Frontal cortex (tissue), 3 donors: ENCODE measurements at regions not wholly inside any gene's neighbourhood (a gene's known extent, or its start where the extent isn't known, plus 50 kb on each side); places are given as distances from the start of the nearest gene placed in this dataset.

ENCODE experiments used
- DNase-seq, 2 donors: peaks; one replicate each; pipeline ENCODE4 v3.0.0; 2012; ENCODE audit warnings: low spot score in 2 of 2
- FAIRE-seq: peaks from 2 replicates; lab custom pipeline; 2012; peaks lifted over from hg19 to GRCh38; lab: Jason Lieb, UNC
- donor health status: control.
- donor health status: control.
- donor health status: control.

DNA sequence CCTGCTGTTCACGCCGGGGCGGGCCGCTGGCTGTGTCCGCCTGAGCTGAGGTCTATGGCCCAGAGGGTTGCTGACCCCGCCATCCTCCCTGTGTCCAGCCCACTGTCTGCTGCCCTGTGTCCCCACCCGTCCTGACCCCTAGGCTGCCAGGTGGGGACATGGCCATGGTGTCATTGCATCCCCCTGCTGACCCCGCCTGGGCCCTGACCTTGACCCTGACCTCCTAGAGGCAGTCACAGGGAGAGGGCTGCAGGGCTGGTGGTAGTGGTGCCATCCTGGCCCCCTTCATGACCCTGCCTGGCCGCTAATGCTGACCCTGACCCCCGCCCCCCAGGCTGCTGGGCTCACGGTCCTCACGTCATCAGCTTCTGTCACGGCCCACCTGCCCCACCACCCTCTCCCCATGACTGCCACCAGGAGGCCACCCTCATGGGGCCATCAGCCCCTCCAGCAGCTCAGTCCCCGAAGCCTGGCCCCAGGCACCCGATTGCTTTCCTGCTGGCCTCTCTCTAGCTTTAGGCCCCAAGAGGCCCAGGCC is 285.9 kb downstream of the BRD1 start:
- FAIRE-seq (no peak), DNase-seq (no peak)

DNA sequence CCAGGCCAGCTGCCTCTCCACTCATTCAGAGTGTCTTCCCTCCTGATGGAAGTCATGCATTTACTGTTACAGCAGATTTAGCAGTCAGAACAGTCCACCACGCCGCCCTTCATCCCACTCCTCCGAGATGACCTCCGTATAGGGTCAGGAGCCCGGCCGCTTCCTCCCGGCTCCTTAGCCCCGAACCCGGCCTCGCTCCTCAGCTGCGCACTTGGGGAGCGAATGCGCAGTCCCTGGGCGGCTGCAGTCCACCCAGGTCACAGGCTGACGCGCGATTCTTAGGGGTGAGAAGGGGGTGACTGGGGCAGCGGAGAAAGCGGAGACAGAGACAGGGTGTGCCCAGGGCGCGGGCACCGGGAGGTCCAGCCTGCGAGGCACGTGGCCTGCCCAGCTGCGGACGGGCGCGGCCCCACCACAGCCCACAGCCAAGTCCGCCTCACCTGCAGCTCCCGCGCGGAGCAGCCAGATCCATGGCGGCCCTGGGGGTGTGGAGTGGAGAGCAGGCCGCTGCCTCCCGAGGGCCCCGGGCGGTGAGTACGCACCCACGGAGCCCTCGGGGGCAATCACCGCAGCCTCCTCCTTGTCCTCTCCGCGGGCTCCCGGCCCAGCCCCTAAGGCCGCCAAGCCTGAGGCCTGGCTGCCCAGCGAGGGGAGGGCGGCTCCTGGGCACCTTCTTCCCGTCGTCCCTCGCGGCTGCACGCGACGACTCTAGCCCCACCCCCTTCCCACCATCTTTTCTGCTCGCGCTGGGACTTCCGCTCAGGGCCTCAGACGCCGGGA is 286.6 kb downstream of the BRD1 start:
- DNase-seq (no peak), FAIRE-seq (no peak)

DNA sequence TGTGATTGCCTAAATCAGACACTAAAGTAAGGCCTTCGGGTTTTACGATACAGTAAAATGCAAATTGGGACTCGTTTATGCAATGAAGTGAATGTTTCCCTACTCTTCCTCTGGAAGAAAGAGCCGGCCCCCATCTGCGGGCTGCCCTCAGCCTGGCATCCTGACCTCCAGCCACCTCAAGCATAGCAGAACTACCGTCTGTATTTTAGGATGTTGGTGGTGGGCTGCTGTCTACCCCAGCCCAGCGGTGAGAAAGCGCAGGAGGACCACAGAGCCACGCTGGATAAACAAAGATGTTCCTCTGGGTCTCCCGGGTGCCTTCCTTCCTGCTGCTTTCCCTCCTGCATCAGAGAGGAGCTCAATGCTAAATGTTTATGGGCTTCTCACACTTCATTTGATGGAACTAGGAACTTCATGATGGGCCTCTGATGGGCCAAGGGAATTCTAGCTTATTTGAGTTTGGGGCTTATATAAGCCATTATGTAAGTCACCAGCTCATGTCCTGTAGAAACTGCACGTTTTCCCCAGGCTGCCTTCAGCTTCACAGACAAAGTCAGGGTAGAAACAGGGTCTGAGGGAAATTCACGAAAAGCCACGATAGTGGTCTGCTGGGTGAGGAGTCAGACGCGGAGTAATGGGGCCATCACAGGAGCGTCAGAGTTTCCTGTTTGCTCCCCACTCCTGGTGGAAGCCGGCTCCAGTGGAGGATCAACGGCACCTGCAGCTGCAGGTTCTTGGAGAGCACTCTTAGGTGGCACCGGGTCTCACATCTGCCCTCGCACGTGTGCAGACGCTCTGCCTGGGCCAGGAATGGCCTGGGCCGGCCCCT is 287.4 kb downstream of the BRD1 start:
- FAIRE-seq (no peak), DNase-seq (no peak)

GRCh38 chr22:49538006-49538405 is 289.7 kb downstream of the BRD1 start:
- FAIRE-seq (no peak), DNase-seq (no peak)

GRCh38 chr22:49536571-49537131 is 291.0 kb downstream of the BRD1 start:
- FAIRE-seq (no peak), DNase-seq (no peak)

DNA sequence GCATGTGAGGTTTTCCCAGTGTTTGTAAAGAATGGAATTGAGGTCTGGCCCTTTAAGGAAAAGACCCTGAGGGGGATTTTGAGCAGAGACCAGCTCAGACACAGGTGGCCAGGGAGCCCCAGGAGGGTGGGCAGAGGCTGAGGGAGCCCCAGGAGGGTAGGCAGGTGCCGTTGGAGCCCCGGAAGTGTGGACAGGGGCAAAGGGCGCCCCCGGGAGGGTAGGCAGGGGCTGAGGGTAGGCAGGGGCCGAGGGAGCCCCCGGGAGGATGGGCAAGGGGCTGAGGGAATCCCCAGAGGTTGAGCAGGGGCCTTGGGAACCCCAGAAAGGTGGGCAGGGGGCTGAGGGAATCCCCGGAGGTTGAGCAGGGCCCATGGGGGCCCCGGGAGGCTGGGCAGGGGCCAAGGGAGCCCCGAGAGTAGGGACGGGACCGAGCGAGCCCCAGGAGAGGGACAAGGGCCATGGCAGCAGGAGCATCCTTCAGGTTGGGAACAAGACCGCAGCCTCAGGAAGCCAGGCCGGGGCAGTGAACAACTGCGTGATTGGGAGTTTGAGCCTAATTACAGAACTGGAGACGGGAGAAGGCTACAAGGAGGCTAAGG is 292.0 kb downstream of the BRD1 start:
- FAIRE-seq = no peak
- DNase-seq = no peak

DNA sequence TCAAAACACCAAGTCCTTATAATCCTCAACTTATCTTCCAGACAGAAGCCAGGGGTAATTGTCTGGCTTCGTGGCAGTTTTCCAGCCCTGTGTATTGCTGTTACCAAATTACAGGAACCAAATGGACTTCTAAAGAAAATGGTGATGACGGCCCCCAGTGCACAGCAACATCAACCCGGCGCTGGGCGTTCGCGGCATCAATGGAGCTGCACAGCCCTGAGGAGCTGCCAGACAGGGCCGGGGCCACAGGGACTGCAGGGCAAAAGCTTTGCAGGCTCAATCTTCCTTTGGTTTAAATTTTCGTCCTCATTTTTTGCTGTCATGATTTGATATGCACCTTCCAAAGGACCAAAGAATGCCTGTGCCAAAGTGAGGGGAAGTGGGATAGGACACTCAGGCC is 292.5 kb downstream of the BRD1 start:
- no peak for FAIRE-seq
- no peak for DNase-seq

GRCh38 chr22:49534386-49534785 is 293.3 kb downstream of the BRD1 start:
- FAIRE-seq (no peak), DNase-seq (no peak)

- no peak for FAIRE-seq
- DNase-seq = no peak
These were observed 293.8 kb downstream of the BRD1 start for GRCh38 chr22:49533886-49534285.

GRCh38 chr22:49532869-49533802 is 294.5 kb downstream of the BRD1 start:
- FAIRE-seq = no peak
- no peak for DNase-seq

DNA sequence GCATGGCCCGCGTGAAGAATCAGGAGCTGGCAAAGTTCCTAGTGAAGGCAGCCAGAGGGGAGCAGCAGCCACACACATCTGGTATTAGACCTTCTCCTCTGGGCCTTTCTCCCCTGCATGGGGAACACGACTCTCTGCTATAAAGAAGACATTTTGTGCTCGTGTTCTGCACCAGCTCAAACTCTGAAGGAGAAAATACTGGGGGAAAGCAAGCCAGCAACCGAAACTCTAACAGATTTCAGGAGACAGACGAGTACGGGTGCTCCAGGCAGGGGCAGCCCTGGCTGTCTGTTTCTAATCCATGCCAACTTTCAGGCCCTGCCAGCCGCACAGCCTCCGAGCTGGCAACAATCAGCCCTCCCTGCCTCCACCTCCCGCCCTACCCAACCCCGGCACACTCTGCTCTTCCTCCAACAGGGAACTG is 296.3 kb downstream of the BRD1 start:
- FAIRE-seq (no peak), DNase-seq (no peak)

GRCh38 chr22:49530671-49531367 is 296.9 kb downstream of the BRD1 start:
- DNase-seq = no peak
- no peak for FAIRE-seq

DNA sequence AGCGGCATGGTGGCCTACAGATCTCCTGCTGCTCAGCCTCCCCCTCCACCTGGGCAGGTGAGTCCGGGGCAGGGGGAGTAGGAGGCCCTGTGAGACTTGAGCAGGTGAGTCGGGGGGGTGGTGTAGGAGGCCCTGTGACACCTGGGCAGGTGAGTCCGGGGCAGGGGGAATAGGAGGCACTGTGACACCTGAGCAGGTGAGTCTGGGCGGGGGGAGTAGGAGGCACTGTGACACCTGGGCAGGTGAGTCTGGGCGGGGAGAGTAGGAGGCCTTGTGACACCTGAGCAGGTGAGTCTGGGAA is 299.3 kb downstream of the BRD1 start:
- DNase-seq = no peak
- no peak for FAIRE-seq

DNA sequence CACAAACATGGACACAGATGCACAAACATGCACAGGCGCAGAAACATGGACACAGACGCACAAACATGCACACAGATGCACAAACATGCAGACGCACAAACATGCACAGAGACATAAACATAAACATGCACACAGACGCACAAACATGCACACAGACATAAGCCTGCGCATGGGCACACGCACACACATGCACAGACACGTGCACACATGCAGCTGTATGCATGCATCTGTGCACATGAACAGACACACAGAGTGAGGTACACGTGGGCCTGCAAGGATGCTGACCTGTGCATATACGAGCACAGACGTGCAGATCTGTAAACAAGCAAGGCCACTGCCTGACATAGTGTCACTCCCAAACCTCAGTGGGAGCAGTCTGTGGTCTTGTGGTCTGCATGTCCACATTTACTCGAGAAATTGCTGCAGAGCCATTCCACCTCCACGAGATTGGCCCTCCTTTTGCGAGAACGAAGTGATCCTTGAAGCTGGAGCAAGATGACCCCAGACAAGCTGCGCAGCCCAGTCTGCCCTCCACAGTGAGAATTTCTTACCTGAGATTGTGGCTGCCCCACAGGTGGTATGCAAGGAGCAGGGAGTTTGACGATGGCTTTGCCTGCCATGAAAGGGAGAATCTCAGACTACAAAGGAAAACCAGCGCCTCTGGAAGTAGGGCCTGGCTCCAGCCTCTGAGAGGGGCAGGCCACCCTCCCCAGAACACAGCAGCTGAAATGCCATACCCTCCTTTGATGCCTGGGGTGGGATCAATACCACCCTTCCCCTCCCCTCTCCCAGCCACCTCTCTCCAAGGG is 299.9 kb downstream of the BRD1 start:
- no peak for DNase-seq

GRCh38 chr22:49525801-49526535 is 301.7 kb downstream of the BRD1 start:
- DNase-seq = peak in 1 of 2 donors; percentile 45
- no peak for FAIRE-seq

More for the DNA sequence above, 299.9 kb downstream of the BRD1 start:
- no peak for FAIRE-seq

DNA sequence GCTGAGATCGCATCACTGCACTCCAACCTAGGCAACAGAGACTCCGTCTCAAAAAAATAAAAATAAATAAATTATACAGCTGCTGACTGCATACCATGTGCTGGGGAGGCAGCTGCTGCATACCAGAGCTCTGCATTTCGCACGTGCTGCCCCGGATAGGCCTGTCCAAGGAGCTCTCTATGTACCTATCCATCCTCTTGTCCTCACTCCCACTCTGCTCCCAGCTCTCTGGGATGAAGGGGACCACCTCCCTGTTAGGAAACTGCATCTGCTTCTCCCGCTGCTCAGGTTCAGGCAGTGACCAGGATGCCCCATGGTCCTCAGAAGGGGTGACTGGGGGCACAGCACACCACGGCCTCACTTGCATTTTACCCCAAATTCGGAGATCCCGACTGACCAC is 302.3 kb downstream of the BRD1 start:
- no peak for DNase-seq
- no peak for FAIRE-seq

DNA sequence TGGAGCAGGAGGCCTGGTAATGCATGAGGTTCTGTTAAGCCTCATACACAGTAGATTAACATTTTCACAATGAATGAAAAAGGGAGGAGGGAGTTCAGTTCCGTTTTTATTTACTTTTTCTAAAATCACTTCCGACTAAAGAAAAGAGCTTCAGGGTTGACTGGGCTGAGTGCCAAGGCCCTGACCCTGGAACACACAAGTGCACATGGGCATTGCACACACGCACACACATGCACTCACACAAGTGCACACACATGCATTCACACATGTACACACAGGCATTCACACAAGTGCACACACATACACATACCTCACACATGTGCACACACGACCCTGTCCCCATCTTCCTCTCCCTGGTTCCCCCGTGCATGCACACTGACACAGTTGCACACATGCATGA is 303.3 kb downstream of the BRD1 start:
- no peak for DNase-seq
- no peak for FAIRE-seq
